ENCODE measurements at regions not wholly inside any gene's neighbourhood (a gene's known extent, or its start where the extent isn't known, plus 50 kb on each side); places are given as distances from the start of the nearest gene placed in this dataset.

- no peak for DNase-seq
Observed at GRCh38 chr2:221285148-221285547, 287.0 kb downstream of the EPHA4 start.

- no peak for DNase-seq
Observed at GRCh38 chr2:221286406-221286805, 285.7 kb downstream of the EPHA4 start.

- no peak for DNase-seq
Observed at GRCh38 chr2:221289389-221289788, 282.7 kb downstream of the EPHA4 start.

GRCh38 chr2:221289846-221290245, 282.3 kb downstream of the EPHA4 start:
- DNase-seq, result no peak

- no peak for DNase-seq
Observed at GRCh38 chr2:221293949-221294742, 278.0 kb downstream of the EPHA4 start.

GRCh38 chr2:221304916-221305315, 267.2 kb downstream of the EPHA4 start:
- DNase-seq, result no peak

- no peak for DNase-seq
Observed at GRCh38 chr2:221308507-221309066, 263.5 kb downstream of the EPHA4 start.

GRCh38 chr2:221309892-221310583, 262.1 kb downstream of the EPHA4 start:
- no peak for DNase-seq

- DNase-seq, result no peak
Observed at GRCh38 chr2:221310730-221311129, 261.4 kb downstream of the EPHA4 start.

- no peak for DNase-seq
Observed at GRCh38 chr2:221312634-221313033, 259.5 kb downstream of the EPHA4 start.

GRCh38 chr2:221314786-221315185, 257.3 kb downstream of the EPHA4 start:
- DNase-seq, result no peak

- DNase-seq, result no peak
Observed at GRCh38 chr2:221318376-221319130, 253.6 kb downstream of the EPHA4 start.

- DNase-seq, result no peak
Observed at GRCh38 chr2:221322741-221323140, 249.4 kb downstream of the EPHA4 start.

- DNase-seq, result no peak
Observed at GRCh38 chr2:221323513-221323912, 248.6 kb downstream of the EPHA4 start.

GRCh38 chr2:221330436-221330835, 241.7 kb downstream of the EPHA4 start:
- no peak for DNase-seq

- no peak for DNase-seq
Observed at GRCh38 chr2:221334481-221335218, 237.5 kb downstream of the EPHA4 start.

- no peak for DNase-seq
Observed at GRCh38 chr2:221335219-221335752, 236.8 kb downstream of the EPHA4 start.

GRCh38 chr2:221336967-221337366, 235.1 kb downstream of the EPHA4 start:
- no peak for DNase-seq

- no peak for DNase-seq
Observed at GRCh38 chr2:221337957-221338685, 234.0 kb downstream of the EPHA4 start.

- no peak for DNase-seq
Observed at GRCh38 chr2:221342388-221342787, 229.7 kb downstream of the EPHA4 start.

GRCh38 chr2:221343524-221343923, 228.6 kb downstream of the EPHA4 start:
- no peak for DNase-seq

GRCh38 chr2:221345516-221345915, 226.6 kb downstream of the EPHA4 start:
- no peak for DNase-seq

Data from CD4-positive, alpha-beta T cell treated with Interleukin-4 for 4 hours (primary cell).